HUES48 (cell line): ENCODE measurements at regions not wholly inside any gene's neighbourhood (a gene's known extent, or its start where the extent isn't known, plus 50 kb on each side); places are given as distances from the start of the nearest gene placed in this dataset.
"Not testable (repeated sequence)": the region's sequence is repeated elsewhere in the genome, so short reads cannot be mapped to it uniquely, and the experiment has no call there.

ENCODE experiments used
- H3K27ac ChIP-seq: one replicate; pipeline ENCODE4 v1.7.0; 2013; ENCODE audit warnings: low read depth, low read length, inconsistent platforms
- H3K27me3 ChIP-seq: 2 replicates; pipeline ENCODE4 v1.6.1; 2013; ENCODE audit warnings: mild to moderate bottlenecking, low read length; ENCODE audit not compliant: control insufficient read depth, insufficient read depth
- H3K36me3 ChIP-seq: 2 replicates; pipeline ENCODE4 v1.6.1; 2013; ENCODE audit warnings: low read length; ENCODE audit not compliant: control insufficient read depth, insufficient read depth
- H3K4me1 ChIP-seq: 2 replicates; pipeline ENCODE4 v1.6.1; 2013; ENCODE audit warnings: mild to moderate bottlenecking, low read length; ENCODE audit not compliant: control insufficient read depth, insufficient read depth
- H3K4me3 ChIP-seq: 2 replicates; pipeline ENCODE4 v1.5.1; 2013; ENCODE audit warnings: mild to moderate bottlenecking, low read depth, low read length
- H3K9ac ChIP-seq: 2 replicates; pipeline ENCODE4 v1.6.1; 2013; ENCODE audit warnings: mild to moderate bottlenecking, low read depth, low read length, moderate library complexity
- H3K9me3 ChIP-seq: 2 replicates; pipeline ENCODE4 v1.6.1; 2013; ENCODE audit warnings: low read length; ENCODE audit not compliant: control insufficient read depth, insufficient read depth

- Histone ChIP-seq H3K36me3 (no peaks in the 10 kb centered on the region), H3K4me1 (peaks cover 24% of the 10 kb centered on the region), H3K27ac (no peak overlapping the region), H3K27me3 (peaks cover 11% of the 10 kb centered on the region), H3K9me3 (peaks cover 58% of the 10 kb centered on the region), H3K9ac (no peak overlapping the region), H3K4me3 (no peak overlapping the region)
Measured at GRCh38 chr6:170003451-170004160, 252.2 kb downstream of the ERMARD start.

- H3K4me1 ChIP-seq, result peaks cover 19% of the 10 kb centered on the region
- H3K27ac ChIP-seq, result no peak overlapping the region
- H3K4me3 ChIP-seq, result no peak overlapping the region
- H3K27me3 ChIP-seq, result peaks cover 8% of the 10 kb centered on the region
- no peak overlapping the region for H3K9ac ChIP-seq
- H3K36me3 ChIP-seq, result no peaks in the 10 kb centered on the region
- H3K9me3 ChIP-seq, result peaks cover 58% of the 10 kb centered on the region
Measured at GRCh38 chr6:170003027-170003426, 251.6 kb downstream of the ERMARD start.

- H3K4me3 ChIP-seq, H3K9ac ChIP-seq, H3K27ac ChIP-seq, H3K4me1 ChIP-seq, H3K36me3 ChIP-seq, H3K27me3 ChIP-seq: not testable (repeated sequence)
- H3K9me3 ChIP-seq, result peaks cover 58% of the 10 kb centered on the region
Measured at GRCh38 chr6:170001782-170002181, 250.4 kb downstream of the ERMARD start.

GRCh38 chr6:170000071-170000843 is 248.8 kb downstream of the ERMARD start:
- no peak overlapping the region for H3K9ac ChIP-seq
- no peak overlapping the region for H3K27ac ChIP-seq
- no peak overlapping the region for H3K4me3 ChIP-seq
- peaks cover 48% of the 10 kb centered on the region for H3K9me3 ChIP-seq
- no peaks in the 10 kb centered on the region for H3K36me3 ChIP-seq
- H3K4me1 ChIP-seq, result no peaks in the 10 kb centered on the region
- H3K27me3 ChIP-seq, result no peaks in the 10 kb centered on the region

- H3K9me3 ChIP-seq, result peaks cover 40% of the 10 kb centered on the region
- no peak overlapping the region for H3K9ac ChIP-seq
- no peaks in the 10 kb centered on the region for H3K36me3 ChIP-seq
- H3K4me3 ChIP-seq, result no peak overlapping the region
- H3K27ac ChIP-seq, result no peak overlapping the region
- no peaks in the 10 kb centered on the region for H3K4me1 ChIP-seq
- no peaks in the 10 kb centered on the region for H3K27me3 ChIP-seq
Measured at GRCh38 chr6:169999367-169999766, 247.9 kb downstream of the ERMARD start.

- no peaks in the 10 kb centered on the region for H3K4me1 ChIP-seq
- H3K36me3 ChIP-seq, result no peaks in the 10 kb centered on the region
- H3K27ac ChIP-seq, result no peak overlapping the region
- H3K27me3 ChIP-seq, result no peaks in the 10 kb centered on the region
- no peak overlapping the region for H3K9ac ChIP-seq
- H3K4me3 ChIP-seq, result no peak overlapping the region
- peaks cover 30% of the 10 kb centered on the region for H3K9me3 ChIP-seq
Measured at GRCh38 chr6:169998457-169998856, 247.0 kb downstream of the ERMARD start.

- Histone ChIP-seq H3K4me3 (no peak overlapping the region), H3K9ac (no peak overlapping the region), H3K4me1 (no peaks in the 10 kb centered on the region), H3K9me3 (peaks cover 25% of the 10 kb centered on the region), H3K36me3 (no peaks in the 10 kb centered on the region), H3K27me3 (no peaks in the 10 kb centered on the region), H3K27ac (no peak overlapping the region)
Measured at GRCh38 chr6:169997930-169998218, 246.5 kb downstream of the ERMARD start.

- Histone ChIP-seq H3K9me3 (peaks cover 19% of the 10 kb centered on the region), H3K9ac (no peak overlapping the region), H3K27ac (no peak overlapping the region), H3K4me3 (no peak overlapping the region), H3K27me3 (no peaks in the 10 kb centered on the region), H3K36me3 (no peaks in the 10 kb centered on the region), H3K4me1 (no peaks in the 10 kb centered on the region)
Measured at GRCh38 chr6:169997187-169997929, 245.9 kb downstream of the ERMARD start.

- Histone ChIP-seq H3K9me3 (peaks cover 11% of the 10 kb centered on the region), H3K4me1 (no peaks in the 10 kb centered on the region), H3K9ac (no peak overlapping the region), H3K27me3 (no peaks in the 10 kb centered on the region), H3K36me3 (no peaks in the 10 kb centered on the region), H3K4me3 (no peak overlapping the region), H3K27ac (no peak overlapping the region)
Measured at GRCh38 chr6:169996378-169997051, 245.1 kb downstream of the ERMARD start.

GRCh38 chr6:169994739-169995138 is 243.3 kb downstream of the ERMARD start:
- H3K27ac ChIP-seq, result no peak overlapping the region
- H3K4me3 ChIP-seq, result no peak overlapping the region
- no peaks in the 10 kb centered on the region for H3K27me3 ChIP-seq
- no peaks in the 10 kb centered on the region for H3K36me3 ChIP-seq
- H3K9me3 ChIP-seq, result no peaks in the 10 kb centered on the region
- no peaks in the 10 kb centered on the region for H3K4me1 ChIP-seq
- no peak overlapping the region for H3K9ac ChIP-seq
